ENCODE measurements at regions not wholly inside any gene's neighbourhood (a gene's known extent, or its start where the extent isn't known, plus 50 kb on each side); places are given as distances from the start of the nearest gene placed in this dataset.

GRCh38 chr20:60244373-60245146 lies 286.3 kb downstream of the CDH26 start:
- intact Hi-C loops (cut with micrococcal nuclease), result no loop called here
- H3K9me3 Mint-ChIP-seq, result no peaks in the 10 kb centered on the region
- POLR2A ChIA-PET, result no interaction called here
- TF ChIP-seq, protein P1, sequence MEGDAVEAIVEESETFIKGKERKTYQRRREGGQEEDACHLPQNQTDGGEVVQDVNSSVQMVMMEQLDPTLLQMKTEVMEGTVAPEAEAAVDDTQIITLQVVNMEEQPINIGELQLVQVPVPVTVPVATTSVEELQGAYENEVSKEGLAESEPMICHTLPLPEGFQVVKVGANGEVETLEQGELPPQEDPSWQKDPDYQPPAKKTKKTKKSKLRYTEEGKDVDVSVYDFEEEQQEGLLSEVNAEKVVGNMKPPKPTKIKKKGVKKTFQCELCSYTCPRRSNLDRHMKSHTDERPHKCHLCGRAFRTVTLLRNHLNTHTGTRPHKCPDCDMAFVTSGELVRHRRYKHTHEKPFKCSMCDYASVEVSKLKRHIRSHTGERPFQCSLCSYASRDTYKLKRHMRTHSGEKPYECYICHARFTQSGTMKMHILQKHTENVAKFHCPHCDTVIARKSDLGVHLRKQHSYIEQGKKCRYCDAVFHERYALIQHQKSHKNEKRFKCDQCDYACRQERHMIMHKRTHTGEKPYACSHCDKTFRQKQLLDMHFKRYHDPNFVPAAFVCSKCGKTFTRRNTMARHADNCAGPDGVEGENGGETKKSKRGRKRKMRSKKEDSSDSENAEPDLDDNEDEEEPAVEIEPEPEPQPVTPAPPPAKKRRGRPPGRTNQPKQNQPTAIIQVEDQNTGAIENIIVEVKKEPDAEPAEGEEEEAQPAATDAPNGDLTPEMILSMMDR (IDR thresholded peaks at IDR 0.05), result no peak
- no peaks in the 10 kb centered on the region for H3K27me3 Mint-ChIP-seq
- CTCF ChIA-PET, result no interaction called here
- no peak for ATAC-seq (ENCODE audit: low read depth)
- no peaks in the 10 kb centered on the region for H3K36me3 Mint-ChIP-seq (ENCODE audit: low read depth)
- no peak overlapping the region for H3K4me3 Mint-ChIP-seq
- H3K4me1 Mint-ChIP-seq, result no peaks in the 10 kb centered on the region
- DNase-seq, result no peak
- H3K27ac Mint-ChIP-seq, result no peak overlapping the region

GRCh38 chr20:60246751-60247150 lies 288.5 kb downstream of the CDH26 start:
- intact Hi-C loops (cut with micrococcal nuclease), result no loop called here
- Mint-ChIP-seq H3K36me3 (ENCODE audit: low read depth) (no peaks in the 10 kb centered on the region), H3K4me1 (no peaks in the 10 kb centered on the region), H3K27ac (no peak overlapping the region), H3K9me3 (no peaks in the 10 kb centered on the region), H3K4me3 (no peak overlapping the region), H3K27me3 (no peaks in the 10 kb centered on the region)
- TF ChIP-seq, protein P1 (IDR thresholded peaks at IDR 0.05), result no peak
- no peak for ATAC-seq (ENCODE audit: low read depth)
- ChIA-PET CTCF (no interaction called here), POLR2A (no interaction called here)
- no peak for DNase-seq

DNA sequence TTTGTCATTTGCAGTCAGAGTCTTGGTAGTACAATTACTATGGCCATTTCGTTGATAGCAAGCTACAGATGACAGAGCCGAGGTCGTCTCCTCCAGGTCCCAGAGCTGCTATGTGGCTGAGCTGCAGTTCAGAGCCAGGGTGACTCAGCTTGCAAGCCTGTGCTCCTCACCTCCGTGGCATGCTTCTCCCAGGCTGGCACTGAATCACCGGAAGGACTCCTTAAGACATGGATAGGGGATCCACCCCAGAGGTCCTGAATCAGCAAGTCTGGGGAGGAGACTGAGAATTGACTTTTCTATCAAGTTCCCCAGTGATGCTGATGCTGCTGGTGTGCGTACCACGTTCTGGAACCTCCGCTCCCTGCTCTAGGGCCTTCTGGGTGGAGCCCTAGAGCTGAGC lies 291.2 kb downstream of the CDH26 start:
- ChIA-PET POLR2A (no interaction called here), CTCF (no interaction called here)
- Mint-ChIP-seq H3K36me3 (ENCODE audit: low read depth) (no peaks in the 10 kb centered on the region), H3K4me1 (no peaks in the 10 kb centered on the region), H3K27ac (no peak overlapping the region), H3K27me3 (no peaks in the 10 kb centered on the region), H3K9me3 (no peaks in the 10 kb centered on the region), H3K4me3 (no peak overlapping the region)
- ATAC-seq (ENCODE audit: low read depth) (no peak), DNase-seq (no peak)
- TF ChIP-seq, protein P1 (IDR thresholded peaks at IDR 0.05), result no peak
- intact Hi-C loops (cut with micrococcal nuclease), result no loop called here

DNA sequence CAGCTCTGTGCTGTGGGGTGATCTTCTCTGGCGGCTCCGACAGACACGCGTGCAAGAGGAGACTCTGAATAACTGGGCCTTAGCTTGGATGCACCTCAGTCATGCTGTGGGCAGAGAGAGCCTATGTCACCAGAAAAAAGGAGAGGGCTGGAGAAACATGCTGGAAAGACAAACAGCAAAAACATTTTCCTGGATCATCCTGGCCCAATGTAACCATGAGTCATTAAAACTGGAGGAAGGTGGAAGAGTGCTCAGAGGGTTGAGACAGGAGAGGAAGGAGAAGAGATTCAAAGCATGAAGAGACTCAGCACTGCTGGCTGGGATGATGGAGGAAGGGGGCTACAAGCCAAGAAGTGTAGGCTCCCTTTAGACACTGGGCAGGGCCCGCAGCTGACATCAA lies 292.0 kb downstream of the CDH26 start:
- Mint-ChIP-seq H3K27me3 (no peaks in the 10 kb centered on the region), H3K36me3 (ENCODE audit: low read depth) (no peaks in the 10 kb centered on the region), H3K4me1 (no peaks in the 10 kb centered on the region), H3K4me3 (no peak overlapping the region), H3K27ac (no peak overlapping the region), H3K9me3 (no peaks in the 10 kb centered on the region)
- CTCF ChIA-PET, result no interaction called here
- TF ChIP-seq, protein P1 (IDR thresholded peaks at IDR 0.05), result no peak
- DNase-seq, result no peak
- no peak for ATAC-seq (ENCODE audit: low read depth)
- POLR2A ChIA-PET, result no interaction called here
- intact Hi-C loops (cut with micrococcal nuclease), result no loop called here

GRCh38 chr20:60252866-60253265 lies 294.6 kb downstream of the CDH26 start:
- ATAC-seq (ENCODE audit: low read depth), result no peak
- TF ChIP-seq, protein P1 (IDR thresholded peaks at IDR 0.05), result no peak
- Mint-ChIP-seq H3K27ac (no peak overlapping the region), H3K36me3 (ENCODE audit: low read depth) (no peaks in the 10 kb centered on the region), H3K27me3 (no peaks in the 10 kb centered on the region), H3K9me3 (no peaks in the 10 kb centered on the region), H3K4me3 (no peak overlapping the region), H3K4me1 (no peaks in the 10 kb centered on the region)
- intact Hi-C loops (cut with micrococcal nuclease), result no loop called here
- DNase-seq, result no peak
- CTCF ChIA-PET, result no interaction called here
- POLR2A ChIA-PET, result no interaction called here

All from activated B cell treated with CpG ODN at 0.5 μM for 24 hours (primary cell).